ENCODE measurements at regions not wholly inside any gene's neighbourhood (a gene's known extent, or its start where the extent isn't known, plus 50 kb on each side); places are given as distances from the start of the nearest gene placed in this dataset.

GRCh38 chr5:109524555-109524954, 114.8 kb upstream of the PJA2 start:
- TF ChIP-seq EZH2phosphoT487 (IDR thresholded peaks at IDR 0.05; ENCODE audit: borderline replicate concordance, low read length), result no peak
- TF ChIP-seq CTCF (conservative IDR thresholded peaks at IDR 0.05; ENCODE audit: low read depth, low read length), result no peak

Measured in PC-3 (cell line).